ENCODE measurements at regions not wholly inside any gene's neighbourhood (a gene's known extent, or its start where the extent isn't known, plus 50 kb on each side); places are given as distances from the start of the nearest gene placed in this dataset.

GRCh38 chr12:91896286-91897024 lies 249.2 kb downstream of the BTG1 start:
- no peak for DNase-seq (ENCODE audit: low spot score)

GRCh38 chr12:91894911-91895310 lies 250.7 kb downstream of the BTG1 start:
- Histone ChIP-seq H3K4me1 (replicated peaks) (no peaks in the 10 kb centered on the region), H3K36me3 (no peaks in the 10 kb centered on the region), H3K4me3 (no peak overlapping the region), H3K27me3 (replicated peaks; ENCODE audit: insufficient read depth) (no peaks in the 10 kb centered on the region), H3K27ac (no peak overlapping the region), H3K9me3 (no peaks in the 10 kb centered on the region)
- TF ChIP-seq POLR2AphosphoS5 (IDR thresholded peaks at IDR 0.05) (no peak), POLR2A (IDR thresholded peaks at IDR 0.05) (no peak), CTCF (IDR thresholded peaks at IDR 0.05) (no peak)
- no peak for DNase-seq (ENCODE audit: low spot score)
- intact Hi-C loops (cut with DNase I) = no loop called here

More at GRCh38 chr12:91896286-91897024, 249.2 kb downstream of the BTG1 start:
- H3K9me3 ChIP-seq = no peaks in the 10 kb centered on the region
- no peak for TF ChIP-seq POLR2A (IDR thresholded peaks at IDR 0.05)
- no peak for TF ChIP-seq POLR2AphosphoS5 (IDR thresholded peaks at IDR 0.05)
- TF ChIP-seq CTCF (IDR thresholded peaks at IDR 0.05) = no peak
- H3K4me1 ChIP-seq (replicated peaks) = no peaks in the 10 kb centered on the region
- WGBS = 50% methylated on average over 5 of the region's 5 CpGs
- intact Hi-C loops (cut with DNase I) = no loop called here
- no peak overlapping the region for H3K27ac ChIP-seq
- no peaks in the 10 kb centered on the region for H3K27me3 ChIP-seq (replicated peaks; ENCODE audit: insufficient read depth)
- H3K36me3 ChIP-seq = no peaks in the 10 kb centered on the region
- H3K4me3 ChIP-seq = no peak overlapping the region

- DNase-seq (ENCODE audit: low spot score) = peak; percentile 36
- no peaks in the 10 kb centered on the region for H3K4me1 ChIP-seq (replicated peaks)
- H3K9me3 ChIP-seq = no peaks in the 10 kb centered on the region
- 63% methylated on average over 3 of the region's 3 CpGs for WGBS
- no peak for TF ChIP-seq POLR2A (IDR thresholded peaks at IDR 0.05)
- peak; percentile 81 for TF ChIP-seq POLR2AphosphoS5 (IDR thresholded peaks at IDR 0.05)
- H3K4me3 ChIP-seq = no peak overlapping the region
- peak overlapping the region in 1 of 2 donors; percentile 11 for H3K27ac ChIP-seq
- H3K36me3 ChIP-seq = no peaks in the 10 kb centered on the region
- H3K27me3 ChIP-seq (replicated peaks; ENCODE audit: insufficient read depth) = no peaks in the 10 kb centered on the region
- intact Hi-C loops (cut with DNase I) = no loop called here
Measured at GRCh38 chr12:91893476-91893875, 252.2 kb downstream of the BTG1 start.

- DNase-seq (ENCODE audit: low spot score) = no peak
- no peak overlapping the region for H3K4me3 ChIP-seq
- WGBS = 77% methylated on average over 4 of the region's 4 CpGs
- TF ChIP-seq POLR2A (IDR thresholded peaks at IDR 0.05) = no peak
- no peak for TF ChIP-seq POLR2AphosphoS5 (IDR thresholded peaks at IDR 0.05)
- no peak for TF ChIP-seq CTCF (IDR thresholded peaks at IDR 0.05)
- no peaks in the 10 kb centered on the region for H3K36me3 ChIP-seq
- intact Hi-C loops (cut with DNase I) = no loop called here
- H3K27ac ChIP-seq = no peak overlapping the region
- no peaks in the 10 kb centered on the region for H3K9me3 ChIP-seq
- no peaks in the 10 kb centered on the region for H3K4me1 ChIP-seq (replicated peaks)
- no peaks in the 10 kb centered on the region for H3K27me3 ChIP-seq (replicated peaks; ENCODE audit: insufficient read depth)
Measured at GRCh38 chr12:91892081-91892855, 253.4 kb downstream of the BTG1 start.

GRCh38 chr12:91890742-91891141 lies 254.9 kb downstream of the BTG1 start:
- TF ChIP-seq POLR2A (IDR thresholded peaks at IDR 0.05) (no peak), CTCF (IDR thresholded peaks at IDR 0.05) (no peak), POLR2AphosphoS5 (IDR thresholded peaks at IDR 0.05) (no peak)
- Histone ChIP-seq H3K27ac (no peak overlapping the region), H3K27me3 (replicated peaks; ENCODE audit: insufficient read depth) (no peaks in the 10 kb centered on the region), H3K4me3 (no peak overlapping the region), H3K36me3 (no peaks in the 10 kb centered on the region), H3K4me1 (replicated peaks) (no peaks in the 10 kb centered on the region), H3K9me3 (no peaks in the 10 kb centered on the region)
- intact Hi-C loops (cut with DNase I) = no loop called here
- no peak for DNase-seq (ENCODE audit: low spot score)
- WGBS = 100% methylated on average over 1 of the region's 1 CpG
